ENCODE measurements at regions not wholly inside any gene's neighbourhood (a gene's known extent, or its start where the extent isn't known, plus 50 kb on each side); places are given as distances from the start of the nearest gene placed in this dataset.
"Not testable (repeated sequence)": the region's sequence is repeated elsewhere in the genome, so short reads cannot be mapped to it uniquely, and the experiment has no call there.

- in situ Hi-C loops (cut with MboI; ENCODE audit: low sequenced_read_pairs): not testable (repeated sequence)
These were observed 64.4 kb downstream of the KLRB1 start for GRCh38 chr12:9543341-9543740.

GRCh38 chr12:9542827-9543226 lies 64.9 kb downstream of the KLRB1 start:
- in situ Hi-C loops (cut with MboI; ENCODE audit: low sequenced_read_pairs): not testable (repeated sequence)

- in situ Hi-C loops (cut with MboI; ENCODE audit: low sequenced_read_pairs): not testable (repeated sequence)
These were observed 91.8 kb downstream of the KLRB1 start for GRCh38 chr12:9515925-9516324.

- in situ Hi-C loops (cut with MboI; ENCODE audit: low sequenced_read_pairs): not testable (repeated sequence)
These were observed 95.0 kb downstream of the KLRB1 start for GRCh38 chr12:9512695-9513094.

GRCh38 chr12:9510392-9511011 lies 97.2 kb downstream of the KLRB1 start:
- in situ Hi-C loops (cut with MboI; ENCODE audit: low sequenced_read_pairs): not testable (repeated sequence)

- in situ Hi-C loops (cut with MboI; ENCODE audit: low sequenced_read_pairs): no loop called here
These were observed 98.1 kb downstream of the KLRB1 start for GRCh38 chr12:9509464-9510161.

GRCh38 chr12:9506746-9507145 lies 101.0 kb downstream of the KLRB1 start:
- in situ Hi-C loops (cut with MboI; ENCODE audit: low sequenced_read_pairs): no loop called here

GRCh38 chr12:9503384-9503783 lies 104.3 kb downstream of the KLRB1 start:
- in situ Hi-C loops (cut with MboI; ENCODE audit: low sequenced_read_pairs): not testable (repeated sequence)

GRCh38 chr12:9502845-9503244 lies 104.9 kb downstream of the KLRB1 start:
- in situ Hi-C loops (cut with MboI; ENCODE audit: low sequenced_read_pairs): not testable (repeated sequence)

GRCh38 chr12:9493325-9493724 lies 114.4 kb downstream of the KLRB1 start:
- in situ Hi-C loops (cut with MboI; ENCODE audit: low sequenced_read_pairs): not testable (repeated sequence)

- in situ Hi-C loops (cut with MboI; ENCODE audit: low sequenced_read_pairs): not testable (repeated sequence)
These were observed 126.4 kb downstream of the KLRB1 start for GRCh38 chr12:9481289-9481688.

GRCh38 chr12:9474197-9474596 lies 133.5 kb downstream of the KLRB1 start:
- in situ Hi-C loops (cut with MboI; ENCODE audit: low sequenced_read_pairs): not testable (repeated sequence)

- in situ Hi-C loops (cut with MboI; ENCODE audit: low sequenced_read_pairs): not testable (repeated sequence)
These were observed 134.1 kb downstream of the KLRB1 start for GRCh38 chr12:9473638-9474037.

GRCh38 chr12:9471501-9471900 lies 136.2 kb downstream of the KLRB1 start:
- in situ Hi-C loops (cut with MboI; ENCODE audit: low sequenced_read_pairs): not testable (repeated sequence)

GRCh38 chr12:9470367-9470766 lies 137.3 kb downstream of the KLRB1 start:
- in situ Hi-C loops (cut with MboI; ENCODE audit: low sequenced_read_pairs): not testable (repeated sequence)

- in situ Hi-C loops (cut with MboI; ENCODE audit: low sequenced_read_pairs): not testable (repeated sequence)
These were observed 137.8 kb downstream of the KLRB1 start for GRCh38 chr12:9469956-9470355.

- in situ Hi-C loops (cut with MboI; ENCODE audit: low sequenced_read_pairs): not testable (repeated sequence)
These were observed 138.3 kb downstream of the KLRB1 start for GRCh38 chr12:9469463-9469862.

GRCh38 chr12:9468998-9469397 lies 138.7 kb downstream of the KLRB1 start:
- in situ Hi-C loops (cut with MboI; ENCODE audit: low sequenced_read_pairs): not testable (repeated sequence)

GRCh38 chr12:9468144-9468543 lies 139.6 kb downstream of the KLRB1 start:
- in situ Hi-C loops (cut with MboI; ENCODE audit: low sequenced_read_pairs): not testable (repeated sequence)

- in situ Hi-C loops (cut with MboI; ENCODE audit: low sequenced_read_pairs): no loop called here
These were observed 143.3 kb downstream of the KLRB1 start for GRCh38 chr12:9464408-9464807.

- in situ Hi-C loops (cut with MboI; ENCODE audit: low sequenced_read_pairs): not testable (repeated sequence)
These were observed 152.2 kb downstream of the KLRB1 start for GRCh38 chr12:9455516-9455915.

- in situ Hi-C loops (cut with MboI; ENCODE audit: low sequenced_read_pairs): not testable (repeated sequence)
These were observed 153.7 kb downstream of the KLRB1 start for GRCh38 chr12:9454021-9454420.

All from HL-60/S4 treated with retinoic acid at 250 ng/mL for 4 days and 3 days (cell line).